NCI-H146 (cell line): ENCODE measurements at regions not wholly inside any gene's neighbourhood (a gene's known extent, or its start where the extent isn't known, plus 50 kb on each side); places are given as distances from the start of the nearest gene placed in this dataset.

Experiments used
- DNase-seq: peaks from one replicate; lab custom pipeline; 2025; lab: John Stamatoyannopoulos, UW

GRCh38 chr18:28834889-28835288 is 658.0 kb upstream of the CDH2 start:
- no peak for DNase-seq

- no peak for DNase-seq
Observed at GRCh38 chr18:28831908-28832307, 655.0 kb upstream of the CDH2 start.

GRCh38 chr18:28831476-28831875 is 654.5 kb upstream of the CDH2 start:
- DNase-seq = no peak

GRCh38 chr18:28826107-28826506 is 649.2 kb upstream of the CDH2 start:
- DNase-seq = no peak

- DNase-seq = no peak
Observed at GRCh38 chr18:28824183-28824574, 647.2 kb upstream of the CDH2 start.

GRCh38 chr18:28823506-28824182 is 646.7 kb upstream of the CDH2 start:
- no peak for DNase-seq

GRCh38 chr18:28820353-28820752 is 643.4 kb upstream of the CDH2 start:
- no peak for DNase-seq

GRCh38 chr18:28816155-28816554 is 639.2 kb upstream of the CDH2 start:
- no peak for DNase-seq

- no peak for DNase-seq
Observed at GRCh38 chr18:28814365-28814764, 637.4 kb upstream of the CDH2 start.

- no peak for DNase-seq
Observed at GRCh38 chr18:28808373-28808772, 631.4 kb upstream of the CDH2 start.

- DNase-seq = no peak
Observed at GRCh38 chr18:28805491-28805890, 628.6 kb upstream of the CDH2 start.

- no peak for DNase-seq
Observed at GRCh38 chr18:28804512-28805202, 627.7 kb upstream of the CDH2 start.

GRCh38 chr18:28802546-28802945 is 625.6 kb upstream of the CDH2 start:
- DNase-seq = no peak

- no peak for DNase-seq
Observed at GRCh38 chr18:28801876-28802275, 624.9 kb upstream of the CDH2 start.

- no peak for DNase-seq
Observed at GRCh38 chr18:28794459-28795245, 617.7 kb upstream of the CDH2 start.

- DNase-seq = no peak
Observed at GRCh38 chr18:28793901-28794300, 617.0 kb upstream of the CDH2 start.

GRCh38 chr18:28792404-28793086 is 615.6 kb upstream of the CDH2 start:
- DNase-seq = no peak

GRCh38 chr18:28791101-28791500 is 614.2 kb upstream of the CDH2 start:
- no peak for DNase-seq

GRCh38 chr18:28789502-28789901 is 612.6 kb upstream of the CDH2 start:
- DNase-seq = no peak

- no peak for DNase-seq
Observed at GRCh38 chr18:28786926-28787325, 610.0 kb upstream of the CDH2 start.

- DNase-seq = no peak
Observed at GRCh38 chr18:28781616-28782362, 604.9 kb upstream of the CDH2 start.

GRCh38 chr18:28778706-28779105 is 601.8 kb upstream of the CDH2 start:
- DNase-seq = no peak
